ENCODE measurements at regions not wholly inside any gene's neighbourhood (a gene's known extent, or its start where the extent isn't known, plus 50 kb on each side); places are given as distances from the start of the nearest gene placed in this dataset.

GRCh38 chrX:30995060-30995700 is 76.7 kb downstream of the FTHL17 start:
- TF ChIP-seq, protein P1, sequence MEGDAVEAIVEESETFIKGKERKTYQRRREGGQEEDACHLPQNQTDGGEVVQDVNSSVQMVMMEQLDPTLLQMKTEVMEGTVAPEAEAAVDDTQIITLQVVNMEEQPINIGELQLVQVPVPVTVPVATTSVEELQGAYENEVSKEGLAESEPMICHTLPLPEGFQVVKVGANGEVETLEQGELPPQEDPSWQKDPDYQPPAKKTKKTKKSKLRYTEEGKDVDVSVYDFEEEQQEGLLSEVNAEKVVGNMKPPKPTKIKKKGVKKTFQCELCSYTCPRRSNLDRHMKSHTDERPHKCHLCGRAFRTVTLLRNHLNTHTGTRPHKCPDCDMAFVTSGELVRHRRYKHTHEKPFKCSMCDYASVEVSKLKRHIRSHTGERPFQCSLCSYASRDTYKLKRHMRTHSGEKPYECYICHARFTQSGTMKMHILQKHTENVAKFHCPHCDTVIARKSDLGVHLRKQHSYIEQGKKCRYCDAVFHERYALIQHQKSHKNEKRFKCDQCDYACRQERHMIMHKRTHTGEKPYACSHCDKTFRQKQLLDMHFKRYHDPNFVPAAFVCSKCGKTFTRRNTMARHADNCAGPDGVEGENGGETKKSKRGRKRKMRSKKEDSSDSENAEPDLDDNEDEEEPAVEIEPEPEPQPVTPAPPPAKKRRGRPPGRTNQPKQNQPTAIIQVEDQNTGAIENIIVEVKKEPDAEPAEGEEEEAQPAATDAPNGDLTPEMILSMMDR (conservative IDR thresholded peaks at IDR 0.05; ENCODE audit: low read depth, low read length) = no peak
- no peak for TF ChIP-seq RFX5 (IDR thresholded peaks at IDR 0.05; ENCODE audit: low read depth, low read length)

Data from IMR-90 (cell line).